ENCODE measurements at regions not wholly inside any gene's neighbourhood (a gene's known extent, or its start where the extent isn't known, plus 50 kb on each side); places are given as distances from the start of the nearest gene placed in this dataset.
A peak's percentile ranks its signal among the peaks of the same experiment; 100 is the strongest.

DNA sequence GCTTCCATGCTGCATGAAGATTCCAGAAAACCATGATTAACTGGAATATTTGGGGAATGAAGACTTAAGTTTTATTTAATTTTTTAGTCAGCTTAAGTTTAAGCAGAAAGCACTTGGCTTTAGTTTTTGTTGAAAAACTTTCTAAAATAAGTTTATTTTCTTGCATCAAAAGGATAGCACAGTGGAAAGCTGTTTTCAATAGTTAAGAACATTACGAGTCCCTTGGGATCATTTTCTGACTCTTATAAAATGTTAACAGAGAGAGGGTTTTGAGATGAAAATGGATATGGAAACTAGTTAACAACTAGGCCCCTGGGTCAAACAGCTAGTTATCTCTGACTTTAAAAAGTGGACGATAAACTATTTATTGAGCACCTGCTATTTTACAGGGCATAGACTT, 181.9 kb upstream of the SLC38A2 start:
- H3K4me1 ChIP-seq (ENCODE audit: control insufficient read depth, extremely low read depth, insufficient read depth, low read length): peaks cover 90% of the 10 kb centered on the region
- H4K20me1 ChIP-seq (ENCODE audit: control insufficient read depth, extremely low read depth, insufficient read depth, low read length): no peaks in the 10 kb centered on the region
- no peak overlapping the region for H3K4me3 ChIP-seq (ENCODE audit: control insufficient read depth in 2 of 3, extremely low read depth in 1 of 3, insufficient read depth in 2 of 3, low read depth in 1 of 3, low read length in 3 of 3)
- H3K4me2 ChIP-seq (ENCODE audit: control insufficient read depth, extremely low read depth, insufficient read depth, low read depth, low read length): no peak overlapping the region
- H3K27me3 ChIP-seq (ENCODE audit: control insufficient read depth, extremely low read depth, insufficient read depth, low read length): no peaks in the 10 kb centered on the region
- H3K9me3 ChIP-seq (ENCODE audit: control insufficient read depth, low read depth, low read length): no peaks in the 10 kb centered on the region
- peak overlapping the region; percentile 99 for H3K27ac ChIP-seq (ENCODE audit: control insufficient read depth, insufficient read depth, low read length)
- no peak overlapping the region for H2AFZ ChIP-seq (ENCODE audit: control insufficient read depth, low read length)
- no peak overlapping the region for H3K9ac ChIP-seq (ENCODE audit: control insufficient read depth, extremely low read depth, insufficient read depth, low read length)
- H3K9me1 ChIP-seq (ENCODE audit: control insufficient read depth, extremely low read depth, insufficient read depth, low read length): no peaks in the 10 kb centered on the region
- TF ChIP-seq, protein P1, sequence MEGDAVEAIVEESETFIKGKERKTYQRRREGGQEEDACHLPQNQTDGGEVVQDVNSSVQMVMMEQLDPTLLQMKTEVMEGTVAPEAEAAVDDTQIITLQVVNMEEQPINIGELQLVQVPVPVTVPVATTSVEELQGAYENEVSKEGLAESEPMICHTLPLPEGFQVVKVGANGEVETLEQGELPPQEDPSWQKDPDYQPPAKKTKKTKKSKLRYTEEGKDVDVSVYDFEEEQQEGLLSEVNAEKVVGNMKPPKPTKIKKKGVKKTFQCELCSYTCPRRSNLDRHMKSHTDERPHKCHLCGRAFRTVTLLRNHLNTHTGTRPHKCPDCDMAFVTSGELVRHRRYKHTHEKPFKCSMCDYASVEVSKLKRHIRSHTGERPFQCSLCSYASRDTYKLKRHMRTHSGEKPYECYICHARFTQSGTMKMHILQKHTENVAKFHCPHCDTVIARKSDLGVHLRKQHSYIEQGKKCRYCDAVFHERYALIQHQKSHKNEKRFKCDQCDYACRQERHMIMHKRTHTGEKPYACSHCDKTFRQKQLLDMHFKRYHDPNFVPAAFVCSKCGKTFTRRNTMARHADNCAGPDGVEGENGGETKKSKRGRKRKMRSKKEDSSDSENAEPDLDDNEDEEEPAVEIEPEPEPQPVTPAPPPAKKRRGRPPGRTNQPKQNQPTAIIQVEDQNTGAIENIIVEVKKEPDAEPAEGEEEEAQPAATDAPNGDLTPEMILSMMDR (optimal IDR thresholded peaks at IDR 0.05 in 1 of 3, IDR thresholded peaks at IDR 0.05 in 1 of 3, conservative IDR thresholded peaks at IDR 0.05 in 1 of 3; ENCODE audit: extremely low read depth in 1 of 3, insufficient read depth in 2 of 3, low read length in 3 of 3): no peak
- TF ChIP-seq EZH2 (IDR thresholded peaks at IDR 0.05; ENCODE audit: low read length): no peak
- dilution Hi-C loops (cut with MboI; ENCODE audit: extremely low pct_ligation_motif_present, low sequenced_read_pairs): no loop called here
- H3K36me3 ChIP-seq (ENCODE audit: control insufficient read depth in 2 of 2, extremely low read depth in 1 of 2, insufficient read depth in 2 of 2, low read length in 2 of 2): peaks cover 0 to 5% of the 10 kb centered on the region in 2 experiments
- DNase-seq (ENCODE audit: low read depth, low spot score) (no peak), FAIRE-seq (no peak)
- no peaks in the 10 kb centered on the region for H3K79me2 ChIP-seq (ENCODE audit: control insufficient read depth, insufficient read depth, low read length)

DNA sequence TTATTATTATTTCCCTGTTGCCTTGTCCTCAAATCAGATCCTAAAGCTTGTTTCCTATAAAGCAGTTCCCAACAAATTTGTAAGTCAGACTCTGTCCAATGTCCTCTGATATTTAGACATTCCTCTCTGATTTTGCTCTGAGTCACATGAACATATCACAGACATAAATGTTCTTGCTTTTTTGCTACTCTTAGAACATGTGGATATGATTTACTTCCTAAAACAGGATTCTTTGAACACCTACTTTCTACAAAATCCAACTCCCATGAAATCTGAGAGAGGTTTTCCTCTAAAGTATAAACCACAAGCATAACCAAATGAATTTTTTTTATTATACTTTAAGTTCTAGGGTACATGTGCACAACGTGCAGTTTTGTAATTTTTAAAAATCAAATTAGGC, 181.3 kb upstream of the SLC38A2 start:
- peak overlapping the region; percentile 16 for H3K9ac ChIP-seq (ENCODE audit: control insufficient read depth, extremely low read depth, insufficient read depth, low read length)
- no peaks in the 10 kb centered on the region for H3K27me3 ChIP-seq (ENCODE audit: control insufficient read depth, extremely low read depth, insufficient read depth, low read length)
- H3K4me3 ChIP-seq (ENCODE audit: control insufficient read depth in 2 of 3, extremely low read depth in 1 of 3, insufficient read depth in 2 of 3, low read depth in 1 of 3, low read length in 3 of 3): no peak overlapping the region
- no peak for TF ChIP-seq EZH2 (IDR thresholded peaks at IDR 0.05; ENCODE audit: low read length)
- TF ChIP-seq, protein P1 (optimal IDR thresholded peaks at IDR 0.05 in 1 of 3, IDR thresholded peaks at IDR 0.05 in 1 of 3, conservative IDR thresholded peaks at IDR 0.05 in 1 of 3; ENCODE audit: extremely low read depth in 1 of 3, insufficient read depth in 2 of 3, low read length in 3 of 3): no peak
- H3K79me2 ChIP-seq (ENCODE audit: control insufficient read depth, insufficient read depth, low read length): no peaks in the 10 kb centered on the region
- dilution Hi-C loops (cut with MboI; ENCODE audit: extremely low pct_ligation_motif_present, low sequenced_read_pairs): no loop called here
- no peaks in the 10 kb centered on the region for H3K9me3 ChIP-seq (ENCODE audit: control insufficient read depth, low read depth, low read length)
- H3K4me1 ChIP-seq (ENCODE audit: control insufficient read depth, extremely low read depth, insufficient read depth, low read length): peaks cover 90% of the 10 kb centered on the region
- H4K20me1 ChIP-seq (ENCODE audit: control insufficient read depth, extremely low read depth, insufficient read depth, low read length): no peaks in the 10 kb centered on the region
- H2AFZ ChIP-seq (ENCODE audit: control insufficient read depth, low read length): no peak overlapping the region
- DNase-seq (ENCODE audit: low read depth, low spot score) (no peak), FAIRE-seq (peak; percentile 5)
- H3K36me3 ChIP-seq (ENCODE audit: control insufficient read depth in 2 of 2, extremely low read depth in 1 of 2, insufficient read depth in 2 of 2, low read length in 2 of 2): peaks cover 0 to 5% of the 10 kb centered on the region in 2 experiments
- peak overlapping the region; percentile 99 for H3K27ac ChIP-seq (ENCODE audit: control insufficient read depth, insufficient read depth, low read length)
- no peaks in the 10 kb centered on the region for H3K9me1 ChIP-seq (ENCODE audit: control insufficient read depth, extremely low read depth, insufficient read depth, low read length)
- H3K4me2 ChIP-seq (ENCODE audit: control insufficient read depth, extremely low read depth, insufficient read depth, low read depth, low read length): no peak overlapping the region

All from keratinocyte (primary cell).